ENCODE measurements at regions not wholly inside any gene's neighbourhood (a gene's known extent, or its start where the extent isn't known, plus 50 kb on each side); places are given as distances from the start of the nearest gene placed in this dataset.

GRCh38 chr10:85026878-85027467 is 698.6 kb downstream of the CCSER2 start:
- Mint-ChIP-seq H3K27ac (no peak overlapping the region), H3K4me3 (no peak overlapping the region), H3K9me3 (peaks cover 8% of the 10 kb centered on the region), H3K27me3 (no peaks in the 10 kb centered on the region), H3K36me3 (ENCODE audit: low read depth) (no peaks in the 10 kb centered on the region), H3K4me1 (no peaks in the 10 kb centered on the region)
- DNase-seq: no peak
- POLR2A ChIA-PET: no interaction called here
- CTCF ChIA-PET: no interaction called here

GRCh38 chr10:85032981-85033380 is 704.6 kb downstream of the CCSER2 start:
- no peak for DNase-seq
- Mint-ChIP-seq H3K4me1 (no peaks in the 10 kb centered on the region), H3K9me3 (peaks cover 6% of the 10 kb centered on the region), H3K27me3 (no peaks in the 10 kb centered on the region), H3K4me3 (no peak overlapping the region), H3K36me3 (ENCODE audit: low read depth) (no peaks in the 10 kb centered on the region), H3K27ac (no peak overlapping the region)
- CTCF ChIA-PET: no interaction called here
- POLR2A ChIA-PET: no interaction called here

DNA sequence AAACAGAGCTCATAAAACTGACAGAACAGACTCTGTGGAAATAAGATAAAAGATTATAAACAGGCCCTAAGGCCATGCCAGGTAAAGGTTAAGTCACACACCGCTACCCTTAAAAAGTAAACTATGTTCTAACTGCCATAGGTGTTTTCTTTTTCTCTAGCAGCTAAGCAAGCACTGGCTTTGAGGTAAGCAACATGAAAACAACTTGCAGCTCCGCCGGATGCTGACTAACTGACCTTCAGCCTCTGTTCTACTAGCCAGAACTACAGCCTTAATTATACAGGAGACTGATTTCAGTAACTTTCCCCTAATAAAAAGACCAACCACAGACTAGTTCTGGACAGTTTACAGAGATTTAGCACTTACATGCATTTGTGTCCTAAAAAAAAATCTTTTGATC is 708.3 kb downstream of the CCSER2 start:
- Mint-ChIP-seq H3K36me3 (ENCODE audit: low read depth) (no peaks in the 10 kb centered on the region), H3K27me3 (no peaks in the 10 kb centered on the region), H3K4me1 (no peaks in the 10 kb centered on the region), H3K4me3 (no peak overlapping the region), H3K9me3 (peaks cover 15% of the 10 kb centered on the region), H3K27ac (no peak overlapping the region)
- CTCF ChIA-PET: no interaction called here
- POLR2A ChIA-PET: no interaction called here
- DNase-seq: no peak

DNA sequence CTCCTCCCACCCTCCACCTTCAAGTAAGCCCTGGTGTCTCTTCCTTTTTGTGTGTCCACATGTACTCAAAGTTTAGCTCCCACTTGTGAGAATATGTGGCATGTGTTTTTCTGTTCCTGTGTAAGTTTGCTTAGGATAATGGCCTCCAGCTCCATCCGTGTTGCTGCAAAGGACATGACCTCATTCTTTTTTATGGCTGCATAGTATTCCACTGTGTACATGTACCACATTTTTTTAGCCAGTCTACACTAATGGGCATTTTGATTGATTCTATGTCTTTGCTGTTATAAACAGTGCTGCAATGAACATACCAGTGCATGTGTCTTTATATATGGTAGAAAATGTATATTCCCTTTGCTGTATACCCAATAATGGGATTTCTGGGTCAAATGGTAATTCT is 710.9 kb downstream of the CCSER2 start:
- no peak overlapping the region for H3K27ac Mint-ChIP-seq
- no peaks in the 10 kb centered on the region for H3K36me3 Mint-ChIP-seq (ENCODE audit: low read depth)
- no peak overlapping the region for H3K4me3 Mint-ChIP-seq
- H3K27me3 Mint-ChIP-seq: no peaks in the 10 kb centered on the region
- H3K9me3 Mint-ChIP-seq: peaks cover 16% of the 10 kb centered on the region
- POLR2A ChIA-PET: no interaction called here
- CTCF ChIA-PET: no interaction called here
- no peaks in the 10 kb centered on the region for H3K4me1 Mint-ChIP-seq
- no peak for DNase-seq

DNA sequence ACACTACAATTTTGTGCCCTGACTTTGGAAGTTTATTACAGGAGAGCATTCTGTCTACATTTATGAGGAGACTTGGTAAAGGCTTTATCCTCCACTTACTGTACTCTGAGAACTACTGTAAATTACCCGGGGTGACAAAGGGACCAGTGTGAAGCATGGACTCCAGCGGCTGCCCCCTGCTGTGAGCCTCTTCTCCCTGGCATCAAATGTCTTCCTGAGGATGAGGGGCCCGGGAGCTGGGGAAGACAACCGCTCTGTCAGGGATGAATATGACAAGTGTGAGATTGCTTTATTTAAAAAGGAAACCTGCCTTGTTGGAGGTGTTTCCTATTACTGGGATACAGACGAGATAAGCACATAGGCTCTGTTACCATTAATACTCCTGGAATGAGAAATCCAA is 714.8 kb downstream of the CCSER2 start:
- H3K9me3 Mint-ChIP-seq: peaks cover 14% of the 10 kb centered on the region
- CTCF ChIA-PET: no interaction called here
- H3K36me3 Mint-ChIP-seq (ENCODE audit: low read depth): no peaks in the 10 kb centered on the region
- no peaks in the 10 kb centered on the region for H3K27me3 Mint-ChIP-seq
- no peak overlapping the region for H3K27ac Mint-ChIP-seq
- no peak for DNase-seq
- H3K4me1 Mint-ChIP-seq: no peaks in the 10 kb centered on the region
- POLR2A ChIA-PET: no interaction called here
- no peak overlapping the region for H3K4me3 Mint-ChIP-seq

GRCh38 chr10:85045046-85045445 is 716.7 kb downstream of the CCSER2 start:
- CTCF ChIA-PET: no interaction called here
- POLR2A ChIA-PET: no interaction called here
- DNase-seq: no peak
- H3K36me3 Mint-ChIP-seq (ENCODE audit: low read depth): no peaks in the 10 kb centered on the region
- no peaks in the 10 kb centered on the region for H3K4me1 Mint-ChIP-seq
- no peaks in the 10 kb centered on the region for H3K27me3 Mint-ChIP-seq
- H3K27ac Mint-ChIP-seq: no peak overlapping the region
- H3K9me3 Mint-ChIP-seq: peaks cover 6% of the 10 kb centered on the region
- no peak overlapping the region for H3K4me3 Mint-ChIP-seq

DNA sequence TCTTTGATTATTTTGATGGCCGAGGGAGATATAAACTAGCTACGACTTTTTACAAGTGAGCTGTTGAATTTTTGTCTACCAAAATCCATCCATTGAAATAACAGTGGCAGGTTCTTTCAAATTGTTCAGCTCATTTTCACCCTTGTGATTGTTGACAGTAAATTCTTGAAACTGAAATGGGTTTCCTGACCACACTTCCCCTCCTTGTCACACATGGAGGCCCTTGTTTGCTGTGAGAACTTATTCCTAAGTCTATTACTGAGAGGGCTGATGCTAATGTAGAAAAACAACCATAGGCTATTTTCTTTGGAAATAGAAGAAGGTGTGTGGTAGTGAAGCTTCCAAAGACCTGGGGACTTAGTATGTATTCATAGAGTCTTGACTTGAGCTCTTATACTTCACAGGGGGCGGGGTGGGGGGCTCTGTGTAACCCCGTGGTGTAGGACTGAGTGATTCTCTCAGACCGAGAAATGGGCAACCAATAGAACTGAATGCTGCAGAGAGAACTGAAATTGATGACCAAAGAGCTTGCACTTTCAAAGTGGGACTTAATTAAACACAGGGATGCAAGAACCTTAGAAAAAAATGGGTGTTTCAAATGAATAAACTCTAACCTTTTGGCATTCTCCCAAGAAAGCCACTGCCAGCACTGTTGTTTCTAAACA is 718.9 kb downstream of the CCSER2 start:
- POLR2A ChIA-PET: no interaction called here
- no peak overlapping the region for H3K4me3 Mint-ChIP-seq

GRCh38 chr10:85047979-85048378 is 719.6 kb downstream of the CCSER2 start:
- ChIA-PET POLR2A (no interaction called here), CTCF (no interaction called here)
- Mint-ChIP-seq H3K4me1 (no peaks in the 10 kb centered on the region), H3K9me3 (peaks cover 2% of the 10 kb centered on the region), H3K27me3 (no peaks in the 10 kb centered on the region), H3K36me3 (ENCODE audit: low read depth) (no peaks in the 10 kb centered on the region), H3K4me3 (no peak overlapping the region), H3K27ac (no peak overlapping the region)
- no peak for DNase-seq

More for the DNA sequence above, 718.9 kb downstream of the CCSER2 start:
- no peak for DNase-seq
- Mint-ChIP-seq H3K4me1 (no peaks in the 10 kb centered on the region), H3K27me3 (no peaks in the 10 kb centered on the region), H3K9me3 (peaks cover 2% of the 10 kb centered on the region), H3K27ac (no peak overlapping the region), H3K36me3 (ENCODE audit: low read depth) (no peaks in the 10 kb centered on the region)
- CTCF ChIA-PET: no interaction called here

- H3K27me3 Mint-ChIP-seq: no peaks in the 10 kb centered on the region
- H3K9me3 Mint-ChIP-seq: peaks cover 4% of the 10 kb centered on the region
- DNase-seq: no peak
- H3K36me3 Mint-ChIP-seq (ENCODE audit: low read depth): no peaks in the 10 kb centered on the region
- H3K4me3 Mint-ChIP-seq: no peak overlapping the region
- no peaks in the 10 kb centered on the region for H3K4me1 Mint-ChIP-seq
- ChIA-PET POLR2A (no interaction called here), CTCF (no interaction called here)
- H3K27ac Mint-ChIP-seq: no peak overlapping the region
These were observed 720.3 kb downstream of the CCSER2 start for GRCh38 chr10:85048644-85049043.

GRCh38 chr10:85060944-85061343 is 732.6 kb downstream of the CCSER2 start:
- POLR2A ChIA-PET: no interaction called here
- CTCF ChIA-PET: no interaction called here
- no peaks in the 10 kb centered on the region for H3K27me3 Mint-ChIP-seq

DNA sequence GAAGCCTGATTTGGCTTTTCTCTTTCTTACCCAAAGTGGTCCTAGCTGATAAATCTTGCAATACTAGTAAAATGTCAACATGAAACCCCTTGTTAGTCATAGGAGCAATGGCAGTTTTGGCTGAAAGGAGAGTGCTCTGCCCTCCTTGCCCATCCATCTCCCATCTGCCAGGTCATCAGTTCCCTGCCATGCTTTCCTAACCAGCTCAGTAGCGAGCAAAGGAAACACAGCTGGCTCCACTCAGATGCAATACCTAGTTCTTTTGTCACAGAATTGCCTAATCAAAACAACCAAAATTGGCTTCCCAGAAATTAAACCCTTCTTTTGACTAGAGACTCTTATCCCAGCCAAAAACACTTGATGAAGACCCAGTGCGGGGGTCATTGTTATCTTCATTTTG is 733.0 kb downstream of the CCSER2 start:
- ChIA-PET POLR2A (no interaction called here), CTCF (no interaction called here)

More at GRCh38 chr10:85060944-85061343, 732.6 kb downstream of the CCSER2 start:
- Mint-ChIP-seq H3K4me1 (no peaks in the 10 kb centered on the region), H3K9me3 (peaks cover 12% of the 10 kb centered on the region), H3K4me3 (no peak overlapping the region), H3K27ac (no peak overlapping the region), H3K36me3 (ENCODE audit: low read depth) (no peaks in the 10 kb centered on the region)
- DNase-seq: no peak

DNA sequence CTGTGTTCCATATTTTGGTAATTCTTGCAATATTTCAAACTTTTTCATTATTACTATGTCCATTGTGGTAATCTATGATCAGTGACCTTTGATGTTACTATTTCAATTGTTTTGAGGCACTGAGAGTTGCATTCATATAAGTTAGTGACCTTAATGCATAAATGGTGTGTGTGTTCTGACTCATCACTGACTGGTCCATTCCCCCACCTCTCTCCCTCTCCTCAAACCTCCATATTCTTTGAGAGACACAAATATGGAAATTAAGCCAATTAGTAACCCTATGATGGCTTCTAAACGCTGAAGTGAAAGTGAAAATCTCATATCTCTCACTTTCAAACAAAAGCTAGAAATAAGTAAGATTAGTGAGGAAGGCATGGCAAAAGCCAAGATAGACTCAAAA is 739.6 kb downstream of the CCSER2 start:
- Mint-ChIP-seq H3K27me3 (no peaks in the 10 kb centered on the region), H3K4me3 (no peak overlapping the region), H3K9me3 (no peaks in the 10 kb centered on the region), H3K4me1 (no peaks in the 10 kb centered on the region), H3K36me3 (ENCODE audit: low read depth) (no peaks in the 10 kb centered on the region), H3K27ac (no peak overlapping the region)
- ChIA-PET POLR2A (no interaction called here), CTCF (no interaction called here)
- no peak for DNase-seq

More for the DNA sequence above, 733.0 kb downstream of the CCSER2 start:
- Mint-ChIP-seq H3K27me3 (no peaks in the 10 kb centered on the region), H3K36me3 (ENCODE audit: low read depth) (no peaks in the 10 kb centered on the region), H3K4me3 (no peak overlapping the region), H3K27ac (no peak overlapping the region), H3K4me1 (no peaks in the 10 kb centered on the region), H3K9me3 (peaks cover 9% of the 10 kb centered on the region)
- DNase-seq: no peak

DNA sequence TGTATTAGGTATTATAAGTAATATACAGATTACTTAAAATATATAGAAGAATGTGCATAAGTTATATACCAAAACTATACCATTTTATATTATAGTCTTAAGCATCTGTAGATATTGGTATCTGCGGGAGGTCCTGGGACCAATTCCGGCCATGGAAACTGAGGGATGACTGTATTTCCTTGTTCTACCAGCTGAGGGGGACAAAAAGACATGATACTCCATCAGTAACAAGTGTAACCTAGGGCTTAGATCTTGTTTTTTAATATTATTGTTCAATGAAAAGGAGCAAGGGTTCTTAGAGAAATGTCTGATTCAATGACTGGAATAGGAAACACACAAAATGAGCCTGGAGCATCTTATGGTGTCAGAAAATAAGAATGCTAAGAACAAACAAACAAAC is 752.5 kb downstream of the CCSER2 start:
- Mint-ChIP-seq H3K4me1 (no peaks in the 10 kb centered on the region), H3K4me3 (no peak overlapping the region), H3K36me3 (ENCODE audit: low read depth) (no peaks in the 10 kb centered on the region), H3K27ac (no peak overlapping the region), H3K9me3 (peaks cover 2% of the 10 kb centered on the region), H3K27me3 (no peaks in the 10 kb centered on the region)
- no peak for DNase-seq
- POLR2A ChIA-PET: no interaction called here
- CTCF ChIA-PET: no interaction called here

GRCh38 chr10:85098835-85099521 is 770.6 kb downstream of the CCSER2 start:
- Mint-ChIP-seq H3K4me1 (no peaks in the 10 kb centered on the region), H3K36me3 (ENCODE audit: low read depth) (no peaks in the 10 kb centered on the region), H3K27me3 (no peaks in the 10 kb centered on the region), H3K4me3 (no peak overlapping the region), H3K27ac (no peak overlapping the region), H3K9me3 (no peaks in the 10 kb centered on the region)
- ChIA-PET CTCF (no interaction called here), POLR2A (no interaction called here)
- no peak for DNase-seq

Data from activated CD4-positive, alpha-beta T cell treated with anti-CD3 and anti-CD28 coated beads, Interleukin-2, amount 10 ng/mL, durations not matched to agents 7 days and 5 days (primary cell).